ENCODE measurements at regions not wholly inside any gene's neighbourhood (a gene's known extent, or its start where the extent isn't known, plus 50 kb on each side); places are given as distances from the start of the nearest gene placed in this dataset.

DNA sequence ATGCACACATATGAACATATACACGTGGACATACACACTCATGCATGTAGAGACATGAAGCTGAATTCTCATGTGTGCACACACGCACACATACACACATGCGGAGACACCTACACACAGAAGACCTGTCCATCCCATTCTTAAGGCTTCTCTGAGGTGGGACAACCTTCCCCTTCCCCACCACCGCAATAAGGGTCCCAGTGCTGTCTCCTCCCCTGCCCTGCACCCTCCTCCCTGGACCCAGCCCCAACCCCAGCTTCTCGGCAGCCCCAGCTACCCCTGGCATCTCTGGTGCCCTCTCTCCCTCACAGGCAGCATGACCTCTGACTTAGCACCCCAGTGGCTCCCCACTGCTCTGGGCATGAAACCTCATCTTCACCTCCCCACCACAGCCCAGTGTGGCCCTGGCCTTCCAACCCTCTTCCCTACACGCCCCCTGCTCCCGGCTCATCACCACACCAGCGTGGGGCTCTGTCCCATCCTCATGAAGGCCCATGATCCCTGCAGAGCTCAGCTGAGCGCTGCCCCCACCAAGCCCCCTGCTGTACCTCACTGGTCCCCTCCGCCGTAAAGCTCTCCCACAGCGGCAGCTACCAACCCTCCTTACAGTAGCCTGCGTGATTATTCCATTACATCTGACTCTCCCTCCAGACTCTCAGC is 204.1 kb upstream of the ZNF536 start:
- intact Hi-C loops (cut with micrococcal nuclease) (no loop called here), in situ Hi-C loops (cut with MboI; ENCODE audit: low sequenced_read_pairs) (no loop called here), dilution Hi-C loops (cut with HindIII; ENCODE audit: low sequenced_read_pairs, unreplicated experiment) (no loop called here)
- no TSS peak for BruUV-seq (replicated peaks)
- ATAC-seq (ENCODE audit: low read depth) (no peak), DNase-seq (no peak)
- H4K20me1 ChIP-seq (ENCODE audit: insufficient read depth, low read length), result no peaks in the 10 kb centered on the region
- TF ChIP-seq FOS (IDR thresholded peaks at IDR 0.05; ENCODE audit: low read depth, low read length) (no peak), BHLHE40 (IDR thresholded peaks at IDR 0.05; ENCODE audit: low read depth, low read length) (no peak), CEBPB (IDR thresholded peaks at IDR 0.05; ENCODE audit: low read depth, low read length) (no peak), MXI1 (IDR thresholded peaks at IDR 0.05; ENCODE audit: borderline replicate concordance, low read depth, low read length) (no peak), RFX5 (IDR thresholded peaks at IDR 0.05; ENCODE audit: low read depth, low read length) (no peak), CHD1 (IDR thresholded peaks at IDR 0.05; ENCODE audit: low read depth, low read length) (no peak), RCOR1 (IDR thresholded peaks at IDR 0.05; ENCODE audit: insufficient replicate concordance, low read length) (no peak), MAFK (IDR thresholded peaks at IDR 0.05; ENCODE audit: low read depth, low read length) (no peak), RAD21 (IDR thresholded peaks at IDR 0.05; ENCODE audit: low read length) (no peak)
- TF ChIP-seq, protein P1, sequence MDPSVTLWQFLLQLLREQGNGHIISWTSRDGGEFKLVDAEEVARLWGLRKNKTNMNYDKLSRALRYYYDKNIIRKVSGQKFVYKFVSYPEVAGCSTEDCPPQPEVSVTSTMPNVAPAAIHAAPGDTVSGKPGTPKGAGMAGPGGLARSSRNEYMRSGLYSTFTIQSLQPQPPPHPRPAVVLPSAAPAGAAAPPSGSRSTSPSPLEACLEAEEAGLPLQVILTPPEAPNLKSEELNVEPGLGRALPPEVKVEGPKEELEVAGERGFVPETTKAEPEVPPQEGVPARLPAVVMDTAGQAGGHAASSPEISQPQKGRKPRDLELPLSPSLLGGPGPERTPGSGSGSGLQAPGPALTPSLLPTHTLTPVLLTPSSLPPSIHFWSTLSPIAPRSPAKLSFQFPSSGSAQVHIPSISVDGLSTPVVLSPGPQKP (IDR thresholded peaks at IDR 0.05; ENCODE audit: borderline replicate concordance, low read depth, low read length), result no peak
- TF ChIP-seq, protein P2, sequence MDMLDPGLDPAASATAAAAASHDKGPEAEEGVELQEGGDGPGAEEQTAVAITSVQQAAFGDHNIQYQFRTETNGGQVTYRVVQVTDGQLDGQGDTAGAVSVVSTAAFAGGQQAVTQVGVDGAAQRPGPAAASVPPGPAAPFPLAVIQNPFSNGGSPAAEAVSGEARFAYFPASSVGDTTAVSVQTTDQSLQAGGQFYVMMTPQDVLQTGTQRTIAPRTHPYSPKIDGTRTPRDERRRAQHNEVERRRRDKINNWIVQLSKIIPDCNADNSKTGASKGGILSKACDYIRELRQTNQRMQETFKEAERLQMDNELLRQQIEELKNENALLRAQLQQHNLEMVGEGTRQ (IDR thresholded peaks at IDR 0.05; ENCODE audit: low read depth, low read length), result no peak
- no peak overlapping the region for H3K27ac ChIP-seq (ENCODE audit: insufficient read depth, low read length)
- no peak overlapping the region for H4K5ac ChIP-seq (ENCODE audit: low read depth, low read length)
- H3K9me3 ChIP-seq (ENCODE audit: control insufficient read depth, insufficient read depth, low read length), result peaks cover 49% of the 10 kb centered on the region
- H2AK5ac ChIP-seq (ENCODE audit: low read depth, low read length), result no peak overlapping the region
- H3K9me1 ChIP-seq (ENCODE audit: insufficient read depth, low read length), result no peaks in the 10 kb centered on the region
- no peaks in the 10 kb centered on the region for H3K27me3 ChIP-seq (ENCODE audit: control insufficient read depth, insufficient read depth, low read length)
- H2BK15ac ChIP-seq (ENCODE audit: low read depth, low read length), result no peak overlapping the region
- H2AFZ ChIP-seq (replicated peaks; ENCODE audit: low read length, poor library complexity), result no peak overlapping the region
- H3K36me3 ChIP-seq (ENCODE audit: control insufficient read depth, insufficient read depth, low read length), result no peaks in the 10 kb centered on the region
- H2BK5ac ChIP-seq (ENCODE audit: low read depth, low read length, poor library complexity, severe bottlenecking), result no peak overlapping the region
- CTCF ChIA-PET, result no interaction called here
- WGBS, 2 experiments (ENCODE audit: extremely low coverage in 2 of 2, insufficient read length in 1 of 2), result 65% methylated on average over 7 of the region's 13 CpGs; no CpG with 5 or more reads in 1 of the 2 experiments
- no peak overlapping the region for H3K4me3 ChIP-seq (ENCODE audit: insufficient read depth, low read depth, low read length)
- no peak overlapping the region for H3K14ac ChIP-seq (replicated peaks; ENCODE audit: low read depth, low read length)
- no peak overlapping the region for H3K4me2 ChIP-seq (ENCODE audit: low read depth, low read length)
- no peaks in the 10 kb centered on the region for H3K4me1 ChIP-seq (ENCODE audit: control insufficient read depth, insufficient read depth, low read length)
- H3K18ac ChIP-seq (ENCODE audit: low read depth, low read length), result no peak overlapping the region
- H3K79me1 ChIP-seq (ENCODE audit: low read depth in 1 of 2, low read length in 2 of 2), result no peaks in the 10 kb centered on the region
- H4K91ac ChIP-seq (ENCODE audit: insufficient read depth, low read depth, low read length), result no peak overlapping the region
- H4K8ac ChIP-seq (ENCODE audit: low read depth in 2 of 2, low read length in 2 of 2), result no peak overlapping the region
- no peak overlapping the region for H3K56ac ChIP-seq (ENCODE audit: extremely low read depth, insufficient read depth, low read length)
- H2BK20ac ChIP-seq (ENCODE audit: low read depth, low read length), result no peak overlapping the region
- H3K9ac ChIP-seq (ENCODE audit: low read depth, low read length), result no peak overlapping the region
- H2BK120ac ChIP-seq (ENCODE audit: low read depth, low read length), result no peak overlapping the region
- no peak overlapping the region for H3K4ac ChIP-seq (ENCODE audit: low read depth, low read length)
- no peak overlapping the region for H2AK9ac ChIP-seq (replicated peaks; ENCODE audit: low read depth, low read length, poor library complexity)
- POLR2A ChIA-PET (ENCODE audit: unreplicated experiment), result no interaction called here
- no peak overlapping the region for H3K23ac ChIP-seq (ENCODE audit: low read depth, low read length)

Measured in IMR-90 (cell line).